HCT116 (cell line): ENCODE measurements at regions not wholly inside any gene's neighbourhood (a gene's known extent, or its start where the extent isn't known, plus 50 kb on each side); places are given as distances from the start of the nearest gene placed in this dataset.

ENCODE experiments used
- ATAC-seq: fragments of 200-7000 bp; cut with Tn5 transposase; 2 replicates; pipeline ENCODE4 v1.9.1; 2020; ENCODE audit warnings: mild to moderate bottlenecking, moderate library complexity
- BruUV-seq: library from RNA; stranded (reverse); fragments of 400-500 nt; replicated peaks from 2 replicates; lab custom pipeline; 2021; lab: Mats Ljungman, UMichigan
- CTCF ChIA-PET: fragments of 300-600 bp; sonication (Branson Sonifier 250); formaldehyde crosslinking; loops from one replicate; lab custom pipeline; 2021; ENCODE audit warnings: antibody characterized with exemption; lab: Charles Lee
- POLR2A ChIA-PET: fragments of 300-600, 350-600 bp; sonication (Branson Sonifier 250); formaldehyde crosslinking; loops from one replicate; lab custom pipeline; 2021; ENCODE audit warnings: antibody characterized with exemption; lab: Charles Lee
- RAD21 ChIA-PET, 2 experiments: fragments of 300-600 bp; sonication (Branson Sonifier 250); formaldehyde crosslinking; loops; one replicate each; lab custom pipeline; 2023; ENCODE audit warnings: low total read pairs in 2 of 2; ENCODE audit not compliant: uncharacterized antibody in 2 of 2, unreplicated experiment in 2 of 2, low non-redundant PET in 1 of 2; lab: Charles Lee
- DNase-seq: peaks from one replicate; pipeline ENCODE4 v3.0.0-alpha.2; 2010; ENCODE audit warnings: low read depth, low spot score
- H2AFZ ChIP-seq: fragments of 200-600 bp; shearing (Covaris generic), sonication (generic); 2 replicates; pipeline ENCODE4 v1.6.1; 2017; ENCODE audit warnings: low read depth, mixed run types, mixed read lengths, antibody characterized with exemption, low read length; ENCODE audit not compliant: poor library complexity, severe bottlenecking
- H3K27ac ChIP-seq: 2 replicates; pipeline ENCODE4 v1.5.1; 2012; ENCODE audit warnings: low read depth, low read length
- H3K27me3 ChIP-seq: fragments of 200-600 bp; sonication (generic); 2 replicates; pipeline ENCODE4 v1.6.1; 2016; ENCODE audit warnings: mixed run types, low read length, mixed read lengths; ENCODE audit not compliant: insufficient read depth
- H3K36me3 ChIP-seq, 2 experiments: fragments of 200-500 bp in 1 of 2; fragments of 200-600 bp in 1 of 2; sonication (Bioruptor generic) in 1 of 2; sonication (generic) in 1 of 2; 2 replicates each; pipeline versions ENCODE4 v1.5.1 to v1.6.1; 2014 to 2016; ENCODE audit warnings: low read length in 2 of 2, inconsistent platforms in 1 of 2, mixed read lengths in 1 of 2, mixed run types in 1 of 2; ENCODE audit not compliant: insufficient read depth in 2 of 2, control insufficient read depth in 1 of 2
- H3K4me1 ChIP-seq, 2 experiments: fragments of 200-600 bp in 1 of 2; sonication (generic) in 1 of 2; 2 replicates each; pipeline versions ENCODE4 v1.5.1 to v1.6.1; 2012 to 2017; ENCODE audit warnings: low read length in 2 of 2, inconsistent platforms in 1 of 2, mild to moderate bottlenecking in 1 of 2, mixed read lengths in 1 of 2, mixed run types in 1 of 2, moderate library complexity in 1 of 2; ENCODE audit not compliant: insufficient read depth in 2 of 2, control insufficient read depth in 1 of 2
- H3K4me2 ChIP-seq: fragments of 200-600 bp; sonication (generic); 2 replicates; pipeline ENCODE4 v1.6.1; 2017; ENCODE audit warnings: mixed run types, low read length, mixed read lengths
- H3K4me3 ChIP-seq, 2 experiments: fragments of 200-600 bp in 1 of 2; sonication (generic) in 1 of 2; replicated peaks in 1 of 2; 2 replicates each; pipeline ENCODE4 v1.5.1; 2011 to 2016; ENCODE audit warnings: low read length in 2 of 2, control low read depth in 1 of 2, low read depth in 1 of 2, mild to moderate bottlenecking in 1 of 2, mixed read lengths in 1 of 2, mixed run types in 1 of 2
- H3K79me2 ChIP-seq: fragments of 200-600 bp; sonication (generic); 2 replicates; pipeline ENCODE4 v1.6.1; 2017; ENCODE audit warnings: mild to moderate bottlenecking, mixed run types, low read length, moderate library complexity, mixed read lengths; ENCODE audit not compliant: insufficient read depth
- H3K9ac ChIP-seq: fragments of 200-600 bp; sonication (generic); 2 replicates; pipeline ENCODE4 v1.6.1; 2016; ENCODE audit warnings: low read length, mixed read lengths
- H3K9me2 ChIP-seq: fragments of 200-600 bp; sonication (generic), shearing (Covaris generic); 2 replicates; pipeline ENCODE4 v1.6.1; 2017; ENCODE audit warnings: mixed run types, mild to moderate bottlenecking, moderate library complexity; ENCODE audit not compliant: insufficient read depth
- H3K9me3 ChIP-seq, 2 experiments: fragments of 200-500 bp in 1 of 2; fragments of 200-600 bp in 1 of 2; sonication (Bioruptor generic) in 1 of 2; sonication (generic) in 1 of 2; 2 replicates each; pipeline ENCODE4 v1.6.1; 2014 to 2017; ENCODE audit warnings: low read length in 2 of 2, mixed read lengths in 2 of 2, inconsistent platforms in 1 of 2, low read depth in 1 of 2, mild to moderate bottlenecking in 1 of 2, mixed run types in 1 of 2, moderate library complexity in 1 of 2; ENCODE audit not compliant: control insufficient read depth in 1 of 2, insufficient read depth in 1 of 2
- H4K20me1 ChIP-seq: fragments of 200-600 bp; sonication (generic), shearing (Covaris generic); 2 replicates; pipeline ENCODE4 v1.6.1; 2017; ENCODE audit warnings: mixed run types, mild to moderate bottlenecking, moderate library complexity; ENCODE audit not compliant: insufficient read depth
- CBX3 ChIP-seq: IDR thresholded peaks from 2 replicates; pipeline ENCODE4 v1.6.1; 2012; ENCODE audit warnings: low read depth
- CEBPB ChIP-seq: IDR thresholded peaks from 2 replicates; pipeline ENCODE4 v1.6.1; 2012; ENCODE audit warnings: low read depth
- CTCF ChIP-seq, 3 experiments: fragments of 200-600 bp in 1 of 3; sonication (generic) in 1 of 3; IDR thresholded peaks in 2 of 3; conservative IDR thresholded peaks in 1 of 3; 2 replicates each; pipeline ENCODE4 v1.5.1; 2012 to 2017; ENCODE audit warnings: low read depth in 2 of 3, low read length in 2 of 3, antibody characterized with exemption in 1 of 3, borderline replicate concordance in 1 of 3, control low read depth in 1 of 3, mild to moderate bottlenecking in 1 of 3, mixed read lengths in 1 of 3, mixed run types in 1 of 3, moderate library complexity in 1 of 3; ENCODE audit not compliant: insufficient read depth in 1 of 3
- ELF1 ChIP-seq: IDR thresholded peaks from 2 replicates; pipeline ENCODE4 v1.6.1; 2012; ENCODE audit warnings: low read depth, borderline replicate concordance
- EZH2 ChIP-seq: fragments of 200-600 bp; sonication (generic); IDR thresholded peaks from 2 replicates; pipeline ENCODE4 v1.6.1; 2017; ENCODE audit warnings: antibody characterized with exemption, mixed run types
- POLR2A ChIP-seq: IDR thresholded peaks from 2 replicates; pipeline ENCODE4 v1.7.0; 2011; ENCODE audit warnings: borderline replicate concordance; ENCODE audit not compliant: insufficient read depth, insufficient read length; ENCODE audit errors: extremely low read depth
- TCF7L2 ChIP-seq: IDR thresholded peaks from 2 replicates; pipeline ENCODE4 v1.7.0; 2011; ENCODE audit warnings: borderline replicate concordance, inconsistent platforms; ENCODE audit not compliant: insufficient read depth, insufficient read length; ENCODE audit errors: extremely low read depth
- YY1 ChIP-seq: IDR thresholded peaks from 2 replicates; pipeline ENCODE4 v1.6.1; 2011; ENCODE audit warnings: low read length, low read depth, moderate library complexity, mild to moderate bottlenecking; ENCODE audit not compliant: insufficient replicate concordance; ENCODE audit errors: extremely low read depth
- ZBTB33 ChIP-seq: IDR thresholded peaks from 2 replicates; pipeline ENCODE4 v1.6.1; 2011; ENCODE audit warnings: mild to moderate bottlenecking, low read length, moderate library complexity; ENCODE audit not compliant: insufficient replicate concordance; ENCODE audit errors: extremely low read depth
- ZFX ChIP-seq: fragments of 450-650 bp; IDR thresholded peaks from 2 replicates; pipeline ENCODE4 v1.6.1; 2017
- intact Hi-C: fragments of 100-400 bp; cut with micrococcal nuclease; formaldehyde crosslinking; loops from 2 replicates; pipeline ENCODE4 v1.10.0; 2022

- TF ChIP-seq CTCF (IDR thresholded peaks at IDR 0.05 in 2 of 3, conservative IDR thresholded peaks at IDR 0.05 in 1 of 3; ENCODE audit: borderline replicate concordance in 1 of 3, insufficient read depth in 1 of 3, low read depth in 2 of 3, low read length in 2 of 3), result no peak
- TF ChIP-seq ZFX, result no peak
- no peak for TF ChIP-seq CEBPB
- no peak for TF ChIP-seq EZH2
- TF ChIP-seq YY1, result no peak
- TF ChIP-seq POLR2A, result no peak
- no peak for TF ChIP-seq CBX3
These were observed 136.1 kb upstream of the EPHA6 start (continued) for GRCh38 chr3:96678325-96678724.

GRCh38 chr3:96700322-96701315, 113.8 kb upstream of the EPHA6 start:
- no peak overlapping the region for H2AFZ ChIP-seq
- no peaks in the 10 kb centered on the region for H3K27me3 ChIP-seq
- TF ChIP-seq ZBTB33, result no peak
- no peak for TF ChIP-seq CTCF (IDR thresholded peaks at IDR 0.05 in 2 of 3, conservative IDR thresholded peaks at IDR 0.05 in 1 of 3; ENCODE audit: borderline replicate concordance in 1 of 3, insufficient read depth in 1 of 3, low read depth in 2 of 3, low read length in 2 of 3)
- TF ChIP-seq ELF1, result no peak
- no peak for TF ChIP-seq TCF7L2
- ChIA-PET CTCF (no interaction called here), RAD21 (no interaction called here), POLR2A (no interaction called here)
- H3K9me3 ChIP-seq, result peaks cover 4 to 10% of the 10 kb centered on the region in 2 experiments; a peak in 2 of 4 replicates
- H4K20me1 ChIP-seq, result no peaks in the 10 kb centered on the region
- BruUV-seq, result no TSS peak
- DNase-seq (no peak), ATAC-seq (no peak)
- H3K4me1 ChIP-seq, result no peaks in the 10 kb centered on the region
- H3K9ac ChIP-seq, result no peak overlapping the region
- intact Hi-C loops, result no loop called here
- H3K79me2 ChIP-seq, result no peaks in the 10 kb centered on the region
- no peaks in the 10 kb centered on the region for H3K36me3 ChIP-seq
- no peak overlapping the region for H3K4me2 ChIP-seq
- no peak overlapping the region for H3K27ac ChIP-seq
- no peaks in the 10 kb centered on the region for H3K9me2 ChIP-seq
- H3K4me3 ChIP-seq, result no peak overlapping the region
